A549 (cell line): ENCODE measurements at regions not wholly inside any gene's neighbourhood (a gene's known extent, or its start where the extent isn't known, plus 50 kb on each side); places are given as distances from the start of the nearest gene placed in this dataset.

Experiments
- ATAC-seq, 2 experiments: fragments of 200-7000 bp in 1 of 2; fragments of >200 bp in 1 of 2; cut with Nextera tagmentation in 1 of 2; cut with Tn5 transposase in 1 of 2; 3 replicates each; pipeline versions ENCODE4 v1.8.0 to v1.9.1; 2018 to 2020; ENCODE audit warnings: mild to moderate bottlenecking in 1 of 2, moderate library complexity in 1 of 2
- CTCF ChIA-PET: fragments of 300-600 bp; sonication (Branson Sonifier 250); formaldehyde crosslinking; extraction: SDS; loops from one replicate; lab custom pipeline; 2021; ENCODE audit warnings: antibody characterized with exemption, inconsistent platforms; lab: Yijun Ruan, JAX
- POLR2A ChIA-PET: fragments of 350-600 bp; formaldehyde crosslinking; extraction: SDS; loops from one replicate; lab custom pipeline; 2021; ENCODE audit warnings: antibody characterized with exemption, inconsistent platforms; lab: Yijun Ruan, JAX
- DNase-seq, 2 experiments: peaks; one replicate each; pipeline versions ENCODE4 v3.0.0 to v3.0.0-alpha.2; 2011 to 2016; ENCODE audit warnings: low read depth in 1 of 2, low spot score in 1 of 2
- FAIRE-seq: peaks from 2 replicates; lab custom pipeline; 2011; peaks lifted over from hg19 to GRCh38; lab: Jason Lieb, UNC
- H3K27ac ChIP-seq, 2 experiments: fragments of >200 bp; sonication (Bioruptor Twin); formaldehyde crosslinking; 3 replicates each; pipeline ENCODE4 v1.5.1; 2016 to 2017
- H3K4me1 ChIP-seq: fragments of >200 bp; sonication (Bioruptor Twin); formaldehyde crosslinking; 3 replicates; pipeline ENCODE4 v1.6.1; 2016
- H3K4me2 ChIP-seq: fragments of >200 bp; sonication (Bioruptor Twin); formaldehyde crosslinking; 3 replicates; pipeline ENCODE4 v1.6.1; 2016
- H3K4me3 ChIP-seq: fragments of >200 bp; sonication (Bioruptor Twin); formaldehyde crosslinking; 3 replicates; pipeline ENCODE4 v1.5.1; 2016
- H3K9me3 ChIP-seq: fragments of >200 bp; sonication (Bioruptor Twin); formaldehyde crosslinking; 3 replicates; pipeline ENCODE4 v1.6.1; 2016
- CBX2 ChIP-seq: fragments of 200-600 bp; sonication (generic); IDR thresholded peaks from 2 replicates; pipeline ENCODE4 v1.6.1; 2016; ENCODE audit warnings: low read depth, mild to moderate bottlenecking, borderline replicate concordance
- FOXS1 ChIP-seq: fragments of 250-450 bp; sonication (Bioruptor Pico); IDR thresholded peaks from 2 replicates; pipeline ENCODE4 v1.5.0; 2020; ENCODE audit warnings: mild to moderate bottlenecking, moderate library complexity
- HMGXB4 ChIP-seq: fragments of 250-450 bp; sonication (Bioruptor Pico); IDR thresholded peaks from 2 replicates; pipeline ENCODE4 v1.5.0; 2021; ENCODE audit warnings: mild to moderate bottlenecking, moderate library complexity, borderline replicate concordance
- KDM1A ChIP-seq: fragments of 200-600 bp; sonication (generic); IDR thresholded peaks from 2 replicates; pipeline ENCODE4 v1.6.1; 2016; ENCODE audit warnings: low read depth, mild to moderate bottlenecking
- MYC ChIP-seq: IDR thresholded peaks from 2 replicates; pipeline ENCODE4 v1.6.1; 2012; ENCODE audit warnings: mild to moderate bottlenecking, inconsistent platforms, low read length, improper control_type of control experiment, borderline replicate concordance
- PHF8 ChIP-seq: fragments of 200-600 bp; sonication (generic); IDR thresholded peaks from 2 replicates; pipeline ENCODE4 v1.6.1; 2016; ENCODE audit warnings: low read depth, mild to moderate bottlenecking, antibody characterized with exemption, moderate library complexity, borderline replicate concordance
- POLR2A ChIP-seq: IDR thresholded peaks from 2 replicates; pipeline ENCODE4 v1.6.1; 2012; ENCODE audit warnings: mild to moderate bottlenecking, low read length
- REST ChIP-seq: fragments of 200-600 bp; sonication (generic); IDR thresholded peaks from 2 replicates; pipeline ENCODE4 v1.6.1; 2016; ENCODE audit warnings: antibody characterized with exemption, mild to moderate bottlenecking, moderate library complexity
- RNF2 ChIP-seq: fragments of 200-600 bp; sonication (generic); IDR thresholded peaks from 2 replicates; pipeline ENCODE4 v1.6.1; 2016; ENCODE audit warnings: low read depth, mild to moderate bottlenecking, antibody characterized with exemption, moderate library complexity, borderline replicate concordance
- ZNF302 ChIP-seq: fragments of 250-450 bp; sonication (Bioruptor Pico); IDR thresholded peaks from 2 replicates; pipeline ENCODE4 v1.9.0; 2021; ENCODE audit warnings: inconsistent platforms, mild to moderate bottlenecking, moderate library complexity
- ZSCAN20 ChIP-seq: fragments of 250-450 bp; sonication (Bioruptor Pico); IDR thresholded peaks from 2 replicates; pipeline ENCODE4 v1.8.0; 2022; ENCODE audit warnings: mild to moderate bottlenecking, moderate library complexity
- WGBS: methylation state at CpG from one replicate; pipeline ENCODE4 v1.1.6; 2017; ENCODE audit errors: missing lambda C conversion rate; 5-methylcytosine and 5-hydroxymethylcytosine counted together
- TF ChIP-seq, protein P1 (sequence below): IDR thresholded peaks from 2 replicates; pipeline ENCODE4 v1.6.1; 2012; ENCODE audit warnings: low read depth, borderline replicate concordance
- TF ChIP-seq, protein P2 (sequence below): fragments of 450-650 bp; IDR thresholded peaks from 2 replicates; pipeline ENCODE4 v1.6.1; 2014; ENCODE audit warnings: antibody characterized with exemption

GRCh38 chr13:106177146-106177545 lies 358.3 kb downstream of the EFNB2 start:
- Histone ChIP-seq H3K27ac (no peak overlapping the region), H3K4me1 (no peaks in the 10 kb centered on the region), H3K4me2 (no peak overlapping the region), H3K9me3 (peaks cover 8% of the 10 kb centered on the region; the same call in 1 of the 3 replicates), H3K4me3 (no peak overlapping the region)
- FAIRE-seq (no peak), ATAC-seq (no peak), DNase-seq (no peak)
- WGBS: 37% methylated on average over 5 of the region's 5 CpGs
- TF ChIP-seq, protein P1, sequence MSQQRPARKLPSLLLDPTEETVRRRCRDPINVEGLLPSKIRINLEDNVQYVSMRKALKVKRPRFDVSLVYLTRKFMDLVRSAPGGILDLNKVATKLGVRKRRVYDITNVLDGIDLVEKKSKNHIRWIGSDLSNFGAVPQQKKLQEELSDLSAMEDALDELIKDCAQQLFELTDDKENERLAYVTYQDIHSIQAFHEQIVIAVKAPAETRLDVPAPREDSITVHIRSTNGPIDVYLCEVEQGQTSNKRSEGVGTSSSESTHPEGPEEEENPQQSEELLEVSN: no peak
- no peak for TF ChIP-seq KDM1A
- ChIA-PET POLR2A (no interaction called here), CTCF (interaction anchor here (0.8 kb wide), 1 partner anchor 10 kb away, joined by 3 read pairs; no protein-coding TSS in a partner anchor)

- no peak for TF ChIP-seq FOXS1 (CRISPR knock-in tag)
- TF ChIP-seq KDM1A: no peak
- H3K4me3 ChIP-seq: no peak overlapping the region
- FAIRE-seq (no peak), ATAC-seq (no peak), DNase-seq (no peak)
- ChIA-PET POLR2A (no interaction called here), CTCF (interaction anchor here (0.8 kb wide), 1 partner anchor 8 kb away, joined by 3 read pairs; no protein-coding TSS in a partner anchor)
- no peak overlapping the region for H3K27ac ChIP-seq
- no peak overlapping the region for H3K4me2 ChIP-seq
- WGBS: 54% methylated on average over 4 of the region's 4 CpGs
- no peaks in the 10 kb centered on the region for H3K4me1 ChIP-seq
- peaks cover 8% of the 10 kb centered on the region; the same call in 1 of the 3 replicates for H3K9me3 ChIP-seq
Measured at GRCh38 chr13:106176117-106176516, 359.3 kb downstream of the EFNB2 start.

DNA sequence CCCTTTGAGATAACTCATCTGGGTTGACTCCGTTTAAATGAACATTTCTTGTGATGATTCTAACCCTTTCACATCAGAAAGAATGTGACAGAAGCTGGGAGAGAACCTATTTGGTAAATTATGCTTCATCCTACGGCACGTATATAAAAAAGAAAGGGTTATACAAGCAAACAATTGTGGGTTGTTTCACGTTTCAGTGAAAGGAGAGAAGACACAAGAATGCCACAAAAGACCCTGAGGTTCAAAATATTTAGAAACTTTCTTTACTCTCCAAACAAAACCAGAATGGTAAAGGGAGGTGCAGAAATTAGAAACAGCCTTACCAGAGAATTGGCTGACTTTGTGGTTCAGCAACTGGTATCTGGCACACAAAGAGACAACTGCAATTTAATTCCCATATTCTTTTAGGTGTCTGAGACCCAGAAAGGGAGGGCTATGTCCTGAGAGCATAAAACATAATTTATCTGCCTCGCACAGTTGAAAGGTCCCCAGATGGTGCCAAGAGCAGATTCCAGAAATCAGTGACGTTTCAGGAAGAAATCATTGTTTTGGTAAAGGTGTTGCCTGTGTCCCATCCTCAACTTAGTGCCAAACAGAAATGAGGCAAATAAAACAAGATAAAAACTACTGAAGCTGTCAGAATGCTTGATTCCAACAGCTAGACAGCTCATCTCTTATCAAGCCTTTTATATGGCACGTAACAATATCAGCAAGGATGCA lies 361.4 kb downstream of the EFNB2 start:
- H3K4me2 ChIP-seq: no peak overlapping the region
- ATAC-seq (no peak), FAIRE-seq (no peak), DNase-seq (no peak)
- WGBS: 60% methylated on average over 7 of the region's 7 CpGs
- no peaks in the 10 kb centered on the region for H3K4me1 ChIP-seq
- POLR2A ChIA-PET: no interaction called here
- CTCF ChIA-PET: no interaction called here
- no peaks in the 10 kb centered on the region for H3K9me3 ChIP-seq
- no peak overlapping the region for H3K4me3 ChIP-seq
- TF ChIP-seq MYC (no peak), POLR2A (no peak), HMGXB4 (CRISPR knock-in tag) (no peak), CBX2 (no peak), REST (no peak), PHF8 (no peak), RNF2 (no peak), ZNF302 (CRISPR knock-in tag) (no peak), ZSCAN20 (CRISPR knock-in tag) (no peak)
- TF ChIP-seq, protein P2, sequence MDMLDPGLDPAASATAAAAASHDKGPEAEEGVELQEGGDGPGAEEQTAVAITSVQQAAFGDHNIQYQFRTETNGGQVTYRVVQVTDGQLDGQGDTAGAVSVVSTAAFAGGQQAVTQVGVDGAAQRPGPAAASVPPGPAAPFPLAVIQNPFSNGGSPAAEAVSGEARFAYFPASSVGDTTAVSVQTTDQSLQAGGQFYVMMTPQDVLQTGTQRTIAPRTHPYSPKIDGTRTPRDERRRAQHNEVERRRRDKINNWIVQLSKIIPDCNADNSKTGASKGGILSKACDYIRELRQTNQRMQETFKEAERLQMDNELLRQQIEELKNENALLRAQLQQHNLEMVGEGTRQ: no peak
- TF ChIP-seq, all 56 proteins: peak for 0
- H3K27ac ChIP-seq: no peak overlapping the region
